ENCODE measurements at regions not wholly inside any gene's neighbourhood (a gene's known extent, or its start where the extent isn't known, plus 50 kb on each side); places are given as distances from the start of the nearest gene placed in this dataset.

DNA sequence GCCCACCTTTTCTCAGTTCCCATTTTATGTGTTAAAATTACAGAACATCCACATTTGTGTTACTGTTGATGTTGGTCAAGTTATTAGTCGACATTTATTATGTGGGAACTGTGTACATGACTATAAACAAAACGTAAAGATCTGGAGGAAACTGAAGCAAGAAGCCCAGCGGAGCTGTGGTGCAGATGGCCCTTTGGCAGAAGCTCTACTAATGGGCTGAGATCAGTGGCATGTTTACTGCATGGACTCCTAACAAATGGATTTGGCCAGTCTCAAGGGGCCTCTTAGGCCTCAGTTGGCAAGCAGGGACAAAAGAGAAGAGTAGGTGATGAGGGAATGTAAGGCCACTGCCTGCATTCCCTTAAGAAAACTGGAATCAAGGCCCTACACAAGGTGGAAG lies 282.1 kb upstream of the TCF21 start:
- Histone ChIP-seq H3K9ac (ENCODE audit: low read depth, low read length) (no peak overlapping the region), H4K20me1 (ENCODE audit: insufficient read depth, low read length) (no peaks in the 10 kb centered on the region), H2AFZ (ENCODE audit: low read depth, low read length) (no peak overlapping the region), H3K79me2 (ENCODE audit: insufficient read depth, low read length) (no peaks in the 10 kb centered on the region), H3K36me3 (ENCODE audit: insufficient read depth, low read length) (no peaks in the 10 kb centered on the region), H3K4me2 (ENCODE audit: insufficient read depth, low read length) (no peak overlapping the region), H3K4me3 (ENCODE audit: low read depth in 1 of 2, low read length in 2 of 2) (no peak overlapping the region), H3K27ac (ENCODE audit: low read length) (no peak overlapping the region), H3K9me3 (ENCODE audit: insufficient read depth, low read length, severe bottlenecking) (no peaks in the 10 kb centered on the region), H3K27me3 (ENCODE audit: insufficient read depth, low read length, poor library complexity) (no peaks in the 10 kb centered on the region), H3K4me1 (ENCODE audit: insufficient read depth, low read length) (no peaks in the 10 kb centered on the region)
- ATAC-seq (ENCODE audit: insufficient read depth, low read depth) = no peak
- TF ChIP-seq CTCF (IDR thresholded peaks at IDR 0.05; ENCODE audit: borderline replicate concordance, extremely low read depth, low read length, poor library complexity, severe bottlenecking) (no peak), EZH2 (IDR thresholded peaks at IDR 0.05; ENCODE audit: borderline replicate concordance, low read depth, low read length, severe bottlenecking) (no peak)
- DNase-seq = no peak

DNA sequence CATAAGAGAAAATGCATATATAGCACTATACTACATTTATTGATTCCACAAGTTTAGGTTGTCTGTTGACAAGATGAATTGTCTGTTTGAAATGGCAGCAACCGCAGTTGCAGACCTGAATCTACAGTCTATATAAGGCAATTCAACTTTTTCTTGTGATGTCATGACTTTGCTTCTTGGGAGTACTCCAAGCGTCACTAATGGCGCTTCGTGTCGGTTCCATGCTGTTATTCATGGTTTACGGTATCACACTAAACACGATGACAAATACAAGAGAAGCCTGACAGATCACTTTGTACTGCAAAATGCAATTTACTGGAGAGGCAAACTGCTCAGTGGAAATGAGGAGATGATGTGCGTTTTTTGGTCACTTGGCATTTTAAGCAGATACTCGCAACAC lies 280.3 kb upstream of the TCF21 start:
- Histone ChIP-seq H3K4me2 (ENCODE audit: insufficient read depth, low read length) (no peak overlapping the region), H3K36me3 (ENCODE audit: insufficient read depth, low read length) (no peaks in the 10 kb centered on the region), H3K4me1 (ENCODE audit: insufficient read depth, low read length) (no peaks in the 10 kb centered on the region), H3K27ac (ENCODE audit: low read length) (no peak overlapping the region), H2AFZ (ENCODE audit: low read depth, low read length) (no peak overlapping the region), H3K4me3 (ENCODE audit: low read depth in 1 of 2, low read length in 2 of 2) (no peak overlapping the region), H3K9ac (ENCODE audit: low read depth, low read length) (no peak overlapping the region), H4K20me1 (ENCODE audit: insufficient read depth, low read length) (no peaks in the 10 kb centered on the region), H3K79me2 (ENCODE audit: insufficient read depth, low read length) (no peaks in the 10 kb centered on the region), H3K27me3 (ENCODE audit: insufficient read depth, low read length, poor library complexity) (no peaks in the 10 kb centered on the region), H3K9me3 (ENCODE audit: insufficient read depth, low read length, severe bottlenecking) (no peaks in the 10 kb centered on the region)
- DNase-seq (no peak), ATAC-seq (ENCODE audit: insufficient read depth, low read depth) (no peak)
- TF ChIP-seq CTCF (IDR thresholded peaks at IDR 0.05; ENCODE audit: borderline replicate concordance, extremely low read depth, low read length, poor library complexity, severe bottlenecking) (no peak), EZH2 (IDR thresholded peaks at IDR 0.05; ENCODE audit: borderline replicate concordance, low read depth, low read length, severe bottlenecking) (no peak)

GRCh38 chr6:133609415-133610226 lies 279.3 kb upstream of the TCF21 start:
- no peak overlapping the region for H3K4me3 ChIP-seq (ENCODE audit: low read depth in 1 of 2, low read length in 2 of 2)
- H3K4me1 ChIP-seq (ENCODE audit: insufficient read depth, low read length) = no peaks in the 10 kb centered on the region
- no peak overlapping the region for H3K9ac ChIP-seq (ENCODE audit: low read depth, low read length)
- no peaks in the 10 kb centered on the region for H3K27me3 ChIP-seq (ENCODE audit: insufficient read depth, low read length, poor library complexity)
- H3K36me3 ChIP-seq (ENCODE audit: insufficient read depth, low read length) = no peaks in the 10 kb centered on the region
- no peaks in the 10 kb centered on the region for H4K20me1 ChIP-seq (ENCODE audit: insufficient read depth, low read length)
- ATAC-seq (ENCODE audit: insufficient read depth, low read depth) (no peak), DNase-seq (no peak)
- H3K4me2 ChIP-seq (ENCODE audit: insufficient read depth, low read length) = no peak overlapping the region
- H3K79me2 ChIP-seq (ENCODE audit: insufficient read depth, low read length) = no peaks in the 10 kb centered on the region
- no peak overlapping the region for H3K27ac ChIP-seq (ENCODE audit: low read length)
- no peak for TF ChIP-seq EZH2 (IDR thresholded peaks at IDR 0.05; ENCODE audit: borderline replicate concordance, low read depth, low read length, severe bottlenecking)
- no peak for TF ChIP-seq CTCF (IDR thresholded peaks at IDR 0.05; ENCODE audit: borderline replicate concordance, extremely low read depth, low read length, poor library complexity, severe bottlenecking)
- no peak overlapping the region for H2AFZ ChIP-seq (ENCODE audit: low read depth, low read length)
- H3K9me3 ChIP-seq (ENCODE audit: insufficient read depth, low read length, severe bottlenecking) = no peaks in the 10 kb centered on the region

Measured in DND-41 (cell line).